CD14-positive monocyte (primary cell): ENCODE measurements at regions not wholly inside any gene's neighbourhood (a gene's known extent, or its start where the extent isn't known, plus 50 kb on each side); places are given as distances from the start of the nearest gene placed in this dataset.

Experiments used
- DNase-seq, 3 donors: peaks; one replicate each; pipeline ENCODE4 v3.0.0-alpha.2; 2011 to 2022
- H2AFZ ChIP-seq: 2 replicates; pipeline ENCODE4 v1.6.0; 2012; ENCODE audit warnings: mild to moderate bottlenecking, low read depth, low read length, inconsistent platforms; ENCODE audit not compliant: insufficient read depth, poor library complexity, severe bottlenecking
- H3K27ac ChIP-seq, 2 donors: 1 replicate in 1 of 2; 2 replicates in 1 of 2; pipeline ENCODE4 v1.5.1; 2012 to 2013; ENCODE audit warnings: low read length in 2 of 2, control low read depth in 1 of 2, inconsistent platforms in 1 of 2, low read depth in 1 of 2, mild to moderate bottlenecking in 1 of 2
- H3K27me3 ChIP-seq, 2 donors: one replicate each; pipeline versions ENCODE4 v1.6.0 to v1.6.1; 2011 to 2013; ENCODE audit warnings: low read length in 2 of 2; ENCODE audit not compliant: control insufficient read depth in 2 of 2, insufficient read depth in 2 of 2
- H3K36me3 ChIP-seq, 2 donors: replicated peaks in 1 of 2; 1 replicate in 1 of 2; 2 replicates in 1 of 2; pipeline versions ENCODE4 v1.5.1 to v1.6.1; 2012 to 2013; ENCODE audit warnings: low read length in 2 of 2, control low read depth in 1 of 2, inconsistent platforms in 1 of 2, mild to moderate bottlenecking in 1 of 2; ENCODE audit not compliant: insufficient read depth in 2 of 2, control insufficient read depth in 1 of 2
- H3K4me1 ChIP-seq, 2 donors: 1 replicate in 1 of 2; 2 replicates in 1 of 2; pipeline versions ENCODE4 v1.5.1 to v1.6.1; 2012 to 2013; ENCODE audit warnings: low read length in 2 of 2, control low read depth in 1 of 2, inconsistent platforms in 1 of 2, mild to moderate bottlenecking in 1 of 2, moderate library complexity in 1 of 2; ENCODE audit not compliant: insufficient read depth in 2 of 2, control insufficient read depth in 1 of 2
- H3K4me2 ChIP-seq: replicated peaks from 2 replicates; pipeline ENCODE3; 2012; ENCODE audit warnings: low read length, moderate library complexity, mild to moderate bottlenecking; ENCODE audit not compliant: poor library complexity, severe bottlenecking; ENCODE audit errors: extremely low read depth
- H3K4me3 ChIP-seq, 3 experiments: fragments of 200-600 bp in 1 of 3; sonication (generic) in 1 of 3; replicated peaks in 1 of 3; 1 replicate in 2 of 3; 2 replicates in 1 of 3; pipeline ENCODE4 v1.5.1; 2011 to 2013; ENCODE audit warnings: low read length in 3 of 3, mild to moderate bottlenecking in 3 of 3, control low read depth in 2 of 3, low read depth in 2 of 3, inconsistent platforms in 1 of 3, moderate library complexity in 1 of 3
- H3K79me2 ChIP-seq: 2 replicates; pipeline ENCODE4 v1.6.0; 2012; ENCODE audit warnings: mild to moderate bottlenecking, control low read depth, inconsistent platforms, low read length, moderate library complexity; ENCODE audit not compliant: insufficient read depth
- H3K9ac ChIP-seq: 2 replicates; pipeline ENCODE4 v1.6.0; 2017; ENCODE audit warnings: low read length, mild to moderate bottlenecking; ENCODE audit not compliant: insufficient read depth, poor library complexity, severe bottlenecking
- H3K9me3 ChIP-seq, 2 donors: replicated peaks in 1 of 2; 1 replicate in 1 of 2; 2 replicates in 1 of 2; pipeline versions ENCODE4 v1.5.1 to v1.6.1; 2012 to 2013; ENCODE audit warnings: low read length in 2 of 2, control low read depth in 1 of 2; ENCODE audit not compliant: control insufficient read depth in 1 of 2, insufficient read depth in 1 of 2
- H4K20me1 ChIP-seq: 2 replicates; pipeline ENCODE4 v1.6.0; 2012; ENCODE audit warnings: mild to moderate bottlenecking, low read length, control low read depth, moderate library complexity; ENCODE audit not compliant: insufficient read depth
- H3K27ac Mint-ChIP-seq, 7 donors: one replicate each; pipeline ENCODE4 v1.8.0; 2020; ENCODE audit warnings: mild to moderate bottlenecking in 7 of 7, mixed read lengths in 7 of 7, moderate library complexity in 6 of 7, inconsistent platforms in 2 of 7
- H3K27me3 Mint-ChIP-seq, 3 donors: one replicate each; pipeline ENCODE4 v1.8.0; 2021 to 2022; ENCODE audit warnings: low read depth in 3 of 3, mild to moderate bottlenecking in 3 of 3, mixed read lengths in 3 of 3, moderate library complexity in 3 of 3, inconsistent platforms in 1 of 3
- H3K36me3 Mint-ChIP-seq, 2 donors: one replicate each; pipeline ENCODE4 v1.8.0; 2020; ENCODE audit warnings: mixed read lengths in 2 of 2, inconsistent platforms in 1 of 2, mild to moderate bottlenecking in 1 of 2
- H3K4me1 Mint-ChIP-seq: one replicate; pipeline ENCODE4 v1.8.0; 2020; ENCODE audit warnings: mild to moderate bottlenecking, mixed read lengths
- H3K4me3 Mint-ChIP-seq, 2 donors: one replicate each; pipeline ENCODE4 v1.8.0; 2020; ENCODE audit warnings: mild to moderate bottlenecking in 2 of 2, mixed read lengths in 2 of 2, moderate library complexity in 1 of 2
- H3K9me3 Mint-ChIP-seq, 7 donors: one replicate each; pipeline ENCODE4 v1.8.0; 2020 to 2022; ENCODE audit warnings: mixed read lengths in 7 of 7, mild to moderate bottlenecking in 6 of 7, moderate library complexity in 6 of 7, inconsistent platforms in 2 of 7
- WGBS: methylation state at CpG from one replicate; pipeline ENCODE4 v1.1.5; 2013; ENCODE audit warnings: missing lambda C conversion rate; ENCODE audit not compliant: insufficient coverage; 5-methylcytosine and 5-hydroxymethylcytosine counted together
- intact Hi-C, 2 donors: fragments of 100-400 bp; cut with micrococcal nuclease; formaldehyde crosslinking; loops; one replicate each; pipeline versions ENCODE4 v1.15.0 to v1.15.1; 2023
- TF ChIP-seq, protein P1 (sequence below): fragments of 200-600 bp; IDR thresholded peaks from one replicate; pipeline ENCODE4 v1.8.0; 2022; ENCODE audit warnings: antibody characterized with exemption, mild to moderate bottlenecking

DNA sequence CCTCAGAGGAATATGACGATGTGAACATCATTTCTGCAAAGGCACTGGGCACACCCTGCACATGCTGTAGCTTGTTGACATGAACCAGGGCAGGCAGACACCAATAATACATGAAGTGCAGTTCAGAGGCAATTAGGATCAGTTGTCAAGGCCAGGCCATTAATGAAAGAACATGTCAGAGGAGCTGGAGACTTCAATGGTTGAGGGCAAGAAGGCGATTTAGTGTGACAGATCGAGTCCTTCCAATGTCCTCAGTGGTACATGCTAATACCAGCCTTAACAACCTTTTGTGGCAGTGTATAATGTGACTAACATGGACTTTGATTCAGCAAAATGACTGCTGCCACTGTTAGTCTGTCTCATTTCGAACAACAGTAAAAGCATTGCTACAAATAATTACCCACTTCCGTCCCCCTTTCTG is 205.2 kb upstream of the NANOGP8 start:
- no peak overlapping the region for H3K4me3 Mint-ChIP-seq

DNA sequence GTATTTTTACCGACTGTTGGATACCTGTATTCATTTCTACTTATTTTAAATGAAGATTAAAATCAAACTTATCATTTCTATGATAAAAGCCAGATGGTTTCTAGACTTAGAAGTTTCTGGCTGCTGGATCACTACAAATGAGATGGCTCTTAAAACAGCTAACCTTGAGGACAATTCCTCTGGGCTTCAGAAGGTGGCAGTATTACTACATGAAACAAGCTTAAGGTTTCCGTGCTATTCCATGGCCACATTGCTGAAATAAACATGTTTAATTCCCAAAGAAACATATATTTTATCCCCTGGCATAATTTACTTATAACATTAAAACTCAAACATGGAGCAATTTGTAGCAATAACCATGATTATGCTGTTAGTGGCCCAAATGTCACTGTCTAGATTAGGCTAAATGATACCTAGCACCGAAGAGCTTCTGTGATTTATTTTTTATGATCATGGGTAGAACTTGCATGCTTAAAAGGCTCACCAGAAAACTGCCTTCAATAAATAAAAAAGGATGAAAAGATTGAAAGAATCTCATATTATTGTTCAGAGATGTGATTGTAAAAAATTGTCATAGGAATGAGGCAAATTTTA is 204.0 kb upstream of the NANOGP8 start:
- TF ChIP-seq, protein P1, sequence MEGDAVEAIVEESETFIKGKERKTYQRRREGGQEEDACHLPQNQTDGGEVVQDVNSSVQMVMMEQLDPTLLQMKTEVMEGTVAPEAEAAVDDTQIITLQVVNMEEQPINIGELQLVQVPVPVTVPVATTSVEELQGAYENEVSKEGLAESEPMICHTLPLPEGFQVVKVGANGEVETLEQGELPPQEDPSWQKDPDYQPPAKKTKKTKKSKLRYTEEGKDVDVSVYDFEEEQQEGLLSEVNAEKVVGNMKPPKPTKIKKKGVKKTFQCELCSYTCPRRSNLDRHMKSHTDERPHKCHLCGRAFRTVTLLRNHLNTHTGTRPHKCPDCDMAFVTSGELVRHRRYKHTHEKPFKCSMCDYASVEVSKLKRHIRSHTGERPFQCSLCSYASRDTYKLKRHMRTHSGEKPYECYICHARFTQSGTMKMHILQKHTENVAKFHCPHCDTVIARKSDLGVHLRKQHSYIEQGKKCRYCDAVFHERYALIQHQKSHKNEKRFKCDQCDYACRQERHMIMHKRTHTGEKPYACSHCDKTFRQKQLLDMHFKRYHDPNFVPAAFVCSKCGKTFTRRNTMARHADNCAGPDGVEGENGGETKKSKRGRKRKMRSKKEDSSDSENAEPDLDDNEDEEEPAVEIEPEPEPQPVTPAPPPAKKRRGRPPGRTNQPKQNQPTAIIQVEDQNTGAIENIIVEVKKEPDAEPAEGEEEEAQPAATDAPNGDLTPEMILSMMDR = no peak
- Histone ChIP-seq H4K20me1 (no peaks in the 10 kb centered on the region), H3K36me3 (no peaks in the 10 kb centered on the region), H2AFZ (no peak overlapping the region), H3K4me3 (no peak overlapping the region), H3K27ac (no peak overlapping the region), H3K9me3 (no peaks in the 10 kb centered on the region), H3K4me2 (no peak overlapping the region), H3K4me1 (no peaks in the 10 kb centered on the region), H3K27me3 (no peaks in the 10 kb centered on the region), H3K9ac (no peak overlapping the region), H3K79me2 (no peaks in the 10 kb centered on the region)
- Mint-ChIP-seq H3K27ac (no peak overlapping the region), H3K36me3 (no peaks in the 10 kb centered on the region), H3K27me3 (peaks cover 0 to 4% (median 0%) of the 10 kb centered on the region in 3 donors), H3K4me3 (no peak overlapping the region), H3K4me1 (no peaks in the 10 kb centered on the region), H3K9me3 (peaks cover 0 to 4% (median 0%) of the 10 kb centered on the region in 7 donors)
- WGBS = no CpG with 5 or more reads among the region's 3 CpGs
- DNase-seq = no peak
- intact Hi-C loops = no loop called here

More for the DNA sequence above, 205.2 kb upstream of the NANOGP8 start:
- no CpG with 5 or more reads among the region's 5 CpGs for WGBS
- H3K4me2 ChIP-seq = no peak overlapping the region
- Mint-ChIP-seq H3K27ac (no peak overlapping the region), H3K36me3 (no peaks in the 10 kb centered on the region), H3K9me3 (peaks cover 0 to 3% (median 0%) of the 10 kb centered on the region in 7 donors), H3K4me1 (no peaks in the 10 kb centered on the region), H3K27me3 (peaks cover 0 to 4% (median 0%) of the 10 kb centered on the region in 3 donors)
- H3K27ac ChIP-seq = no peak overlapping the region
- DNase-seq = no peak
- no peaks in the 10 kb centered on the region for H3K36me3 ChIP-seq
- H3K9me3 ChIP-seq = no peaks in the 10 kb centered on the region
- H3K9ac ChIP-seq = no peak overlapping the region
- H3K4me1 ChIP-seq = no peaks in the 10 kb centered on the region
- H3K27me3 ChIP-seq = no peaks in the 10 kb centered on the region
- TF ChIP-seq, protein P1 = no peak
- H3K4me3 ChIP-seq = no peak overlapping the region
- H4K20me1 ChIP-seq = no peaks in the 10 kb centered on the region
- H2AFZ ChIP-seq = no peak overlapping the region
- no peaks in the 10 kb centered on the region for H3K79me2 ChIP-seq
- intact Hi-C loops = no loop called here
